ENCODE measurements at regions not wholly inside any gene's neighbourhood (a gene's known extent, or its start where the extent isn't known, plus 50 kb on each side); places are given as distances from the start of the nearest gene placed in this dataset.

- no peak for ATAC-seq
- peaks cover 59% of the 10 kb centered on the region for H3K4me1 Mint-ChIP-seq (ENCODE audit: low read depth)
- DNase-seq, result no peak
Observed at GRCh38 chr7:361680-362401, 71.9 kb downstream of the FOXL3 start.

GRCh38 chr7:362402-363096, 72.6 kb downstream of the FOXL3 start:
- H3K36me3 Mint-ChIP-seq (ENCODE audit: insufficient read depth), result no peaks in the 10 kb centered on the region
- peak overlapping the region; percentile 76 for H3K4me3 Mint-ChIP-seq
- H3K9me3 Mint-ChIP-seq, result peaks cover 4% of the 10 kb centered on the region
- no peak for DNase-seq
- no peaks in the 10 kb centered on the region for H3K27me3 Mint-ChIP-seq (ENCODE audit: low read depth)
- H3K4me1 Mint-ChIP-seq (ENCODE audit: low read depth), result peaks cover 63% of the 10 kb centered on the region
- peak; percentile 34 to 36 for ATAC-seq

More at GRCh38 chr7:361680-362401, 71.9 kb downstream of the FOXL3 start:
- Mint-ChIP-seq H3K4me3 (peak overlapping the region; percentile 76), H3K9me3 (peaks cover 4% of the 10 kb centered on the region), H3K36me3 (ENCODE audit: insufficient read depth) (no peaks in the 10 kb centered on the region), H3K27me3 (ENCODE audit: low read depth) (no peaks in the 10 kb centered on the region)

DNA sequence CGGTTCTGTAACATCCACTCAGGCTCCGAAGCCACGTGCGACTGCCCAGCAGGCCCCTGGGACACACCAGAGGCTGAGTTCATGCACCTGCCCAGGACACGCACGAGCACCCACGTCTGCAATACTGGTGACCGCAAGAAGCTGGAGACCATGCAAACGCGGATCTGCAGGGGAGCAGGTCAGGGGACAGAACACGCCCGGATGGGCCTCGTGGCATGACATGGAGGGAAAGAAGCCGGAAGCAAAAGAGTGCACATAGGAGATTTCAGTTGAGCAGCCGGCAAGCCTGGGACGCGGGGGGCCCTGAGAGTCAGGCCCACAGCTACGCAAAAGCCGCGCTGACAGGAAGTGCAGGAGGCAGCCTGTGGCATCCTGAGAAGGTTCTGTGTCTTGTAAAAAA, 73.7 kb downstream of the FOXL3 start:
- DNase-seq (no peak), ATAC-seq (no peak)
- H3K4me3 Mint-ChIP-seq, result no peak overlapping the region
- peaks cover 63% of the 10 kb centered on the region for H3K4me1 Mint-ChIP-seq (ENCODE audit: low read depth)
- H3K36me3 Mint-ChIP-seq (ENCODE audit: insufficient read depth), result no peaks in the 10 kb centered on the region
- H3K27me3 Mint-ChIP-seq (ENCODE audit: low read depth), result no peaks in the 10 kb centered on the region
- peaks cover 4% of the 10 kb centered on the region for H3K9me3 Mint-ChIP-seq

DNA sequence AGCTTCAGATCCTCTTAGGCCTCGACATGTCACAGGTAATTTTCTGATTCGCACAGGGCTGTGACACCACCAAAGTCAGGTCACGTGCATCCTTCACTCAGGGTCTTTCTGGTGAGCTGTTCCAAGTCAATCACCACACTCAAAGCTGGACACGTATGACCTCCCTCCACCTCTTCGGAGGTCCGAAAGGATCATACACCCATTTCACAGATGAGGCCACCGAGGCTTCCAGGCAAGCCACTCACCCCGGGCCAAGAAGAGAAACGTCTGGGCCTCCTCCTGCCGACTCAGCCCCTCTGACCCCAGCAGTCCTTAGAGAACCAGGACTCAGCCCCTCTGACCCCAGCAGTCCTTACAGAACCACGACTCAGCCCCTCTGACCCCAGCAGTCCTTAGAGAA, 74.6 kb downstream of the FOXL3 start:
- H3K9me3 Mint-ChIP-seq, result peaks cover 4% of the 10 kb centered on the region
- H3K36me3 Mint-ChIP-seq (ENCODE audit: insufficient read depth), result no peaks in the 10 kb centered on the region
- H3K4me3 Mint-ChIP-seq, result no peak overlapping the region
- H3K4me1 Mint-ChIP-seq (ENCODE audit: low read depth), result peaks cover 63% of the 10 kb centered on the region
- no peaks in the 10 kb centered on the region for H3K27me3 Mint-ChIP-seq (ENCODE audit: low read depth)
- DNase-seq (no peak), ATAC-seq (no peak)

DNA sequence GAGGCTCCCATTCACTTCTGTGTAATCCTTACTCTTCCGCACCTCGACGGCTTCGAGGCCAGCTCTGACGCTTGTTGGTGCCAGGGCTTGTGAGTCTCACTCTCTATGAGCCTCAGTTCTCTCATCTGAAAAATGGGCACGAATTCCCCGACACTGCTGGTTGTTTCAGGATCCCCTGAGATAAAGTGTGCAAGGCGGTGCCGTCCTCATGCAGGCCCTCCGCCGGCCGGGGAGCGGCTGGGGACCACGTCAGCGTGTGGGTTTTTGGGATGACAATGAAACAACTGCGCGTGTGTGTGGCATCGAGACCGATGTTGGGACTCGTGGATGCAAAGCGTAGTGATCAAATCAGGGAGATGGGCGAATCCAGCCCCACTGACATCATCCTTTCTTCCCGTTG, 75.6 kb downstream of the FOXL3 start:
- Mint-ChIP-seq H3K36me3 (ENCODE audit: insufficient read depth) (no peaks in the 10 kb centered on the region), H3K4me1 (ENCODE audit: low read depth) (peaks cover 57% of the 10 kb centered on the region), H3K27me3 (ENCODE audit: low read depth) (no peaks in the 10 kb centered on the region), H3K4me3 (no peak overlapping the region), H3K9me3 (peaks cover 4% of the 10 kb centered on the region)
- no peak for ATAC-seq
- DNase-seq, result no peak

DNA sequence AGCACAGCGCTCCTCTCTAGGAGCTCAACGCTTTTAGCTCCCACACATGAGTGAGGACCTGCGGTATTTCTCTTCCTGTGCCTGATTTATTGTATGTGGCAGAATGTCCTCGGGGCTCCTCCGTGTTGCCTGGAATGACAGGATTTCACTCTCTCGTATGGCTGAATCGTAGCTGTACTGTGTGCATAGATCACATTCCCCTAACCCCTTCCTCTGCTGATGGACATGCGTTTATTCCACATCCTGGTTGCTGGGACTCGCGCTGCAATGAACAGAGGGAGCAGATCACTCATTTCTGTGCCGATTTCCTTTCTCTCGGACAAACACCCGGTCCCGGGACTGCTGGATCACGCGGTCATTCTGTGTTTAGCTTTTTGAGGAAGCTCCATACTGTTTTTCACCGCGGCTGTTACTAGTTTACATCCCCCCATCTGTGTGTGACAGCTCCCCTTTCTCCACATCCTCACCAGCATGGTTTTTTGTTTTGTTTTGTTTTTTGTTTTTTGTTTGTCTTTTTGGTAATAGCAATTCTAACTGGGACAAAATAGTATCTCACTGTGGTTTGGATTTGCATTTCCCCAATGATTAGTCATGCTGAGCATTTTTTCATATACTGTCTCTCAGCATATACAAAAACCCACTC, 76.3 kb downstream of the FOXL3 start:
- ATAC-seq, result peak in 1 of 2 donors; percentile 18
- Mint-ChIP-seq H3K4me1 (ENCODE audit: low read depth) (peaks cover 53% of the 10 kb centered on the region), H3K4me3 (peak overlapping the region; percentile 58), H3K9me3 (peaks cover 4% of the 10 kb centered on the region), H3K36me3 (ENCODE audit: insufficient read depth) (no peaks in the 10 kb centered on the region), H3K27me3 (ENCODE audit: low read depth) (no peaks in the 10 kb centered on the region)
- DNase-seq, result no peak

DNA sequence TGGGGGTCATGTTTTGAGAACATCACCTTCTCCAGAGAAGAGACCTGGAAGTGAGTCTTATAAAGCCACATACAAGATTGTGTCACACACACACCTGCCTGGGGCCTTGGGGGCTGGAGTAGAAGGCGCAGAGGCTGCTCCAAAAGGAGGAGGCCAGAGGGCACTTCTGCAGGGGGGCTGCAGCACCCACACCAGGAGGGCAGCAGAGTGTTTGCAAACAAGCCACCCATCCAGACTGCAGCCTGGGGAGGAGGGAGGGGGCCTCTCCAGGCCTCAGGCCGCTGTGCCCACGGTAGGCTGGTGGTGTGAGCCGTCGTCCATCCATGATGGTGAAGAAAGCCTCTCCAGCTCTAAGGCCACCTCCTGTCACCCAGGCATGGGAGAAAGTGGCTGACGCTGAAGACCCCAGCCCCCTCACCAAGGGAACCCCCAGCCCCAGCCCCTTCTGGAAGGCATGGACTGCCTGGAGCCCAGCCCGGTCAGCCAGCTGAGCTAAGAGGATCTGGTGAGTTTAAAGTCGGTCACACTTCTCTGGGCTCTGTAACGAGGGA, 77.5 kb downstream of the FOXL3 start:
- Mint-ChIP-seq H3K27me3 (ENCODE audit: low read depth) (no peaks in the 10 kb centered on the region), H3K4me1 (ENCODE audit: low read depth) (peaks cover 45% of the 10 kb centered on the region), H3K4me3 (no peak overlapping the region), H3K36me3 (ENCODE audit: insufficient read depth) (no peaks in the 10 kb centered on the region), H3K9me3 (no peaks in the 10 kb centered on the region)
- no peak for ATAC-seq
- DNase-seq, result no peak

- Mint-ChIP-seq H3K36me3 (ENCODE audit: insufficient read depth) (no peaks in the 10 kb centered on the region), H3K4me3 (no peak overlapping the region), H3K4me1 (ENCODE audit: low read depth) (peaks cover 31% of the 10 kb centered on the region), H3K27me3 (ENCODE audit: low read depth) (no peaks in the 10 kb centered on the region), H3K9me3 (no peaks in the 10 kb centered on the region)
- no peak for ATAC-seq
- DNase-seq, result no peak
Observed at GRCh38 chr7:368651-369475, 78.9 kb downstream of the FOXL3 start.

GRCh38 chr7:369476-370258, 79.7 kb downstream of the FOXL3 start:
- H3K27me3 Mint-ChIP-seq (ENCODE audit: low read depth), result no peaks in the 10 kb centered on the region
- no peak overlapping the region for H3K4me3 Mint-ChIP-seq
- no peak for ATAC-seq
- H3K4me1 Mint-ChIP-seq (ENCODE audit: low read depth), result peaks cover 23% of the 10 kb centered on the region
- H3K36me3 Mint-ChIP-seq (ENCODE audit: insufficient read depth), result no peaks in the 10 kb centered on the region
- peak; percentile 3 for DNase-seq
- H3K9me3 Mint-ChIP-seq, result no peaks in the 10 kb centered on the region

- Mint-ChIP-seq H3K4me3 (no peak overlapping the region), H3K36me3 (ENCODE audit: insufficient read depth) (no peaks in the 10 kb centered on the region), H3K9me3 (no peaks in the 10 kb centered on the region), H3K4me1 (ENCODE audit: low read depth) (peaks cover 20% of the 10 kb centered on the region), H3K27me3 (ENCODE audit: low read depth) (no peaks in the 10 kb centered on the region)
- no peak for DNase-seq
- ATAC-seq, result no peak
Observed at GRCh38 chr7:370259-370625, 80.3 kb downstream of the FOXL3 start.

DNA sequence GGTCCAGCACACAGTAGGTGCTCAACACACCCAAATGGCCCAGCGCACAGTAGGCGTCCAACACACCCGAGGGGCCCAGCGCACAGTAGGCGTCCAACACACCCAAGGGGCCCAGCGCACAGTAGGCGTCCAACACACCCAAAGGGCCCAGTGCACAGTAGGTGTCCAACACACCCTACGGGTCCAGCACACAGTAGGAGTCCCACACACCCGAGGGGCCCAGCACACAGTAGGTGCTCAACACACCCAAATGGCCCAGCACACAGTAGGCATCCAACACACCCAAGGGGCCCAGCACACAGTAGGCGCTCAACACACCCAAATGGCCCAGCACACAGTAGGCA, 80.8 kb downstream of the FOXL3 start:
- ATAC-seq (no peak), DNase-seq (no peak)
- no peaks in the 10 kb centered on the region for H3K27me3 Mint-ChIP-seq (ENCODE audit: low read depth)
- no peaks in the 10 kb centered on the region for H3K9me3 Mint-ChIP-seq
- H3K4me3 Mint-ChIP-seq, result no peak overlapping the region
- no peaks in the 10 kb centered on the region for H3K36me3 Mint-ChIP-seq (ENCODE audit: insufficient read depth)
- peaks cover 15% of the 10 kb centered on the region for H3K4me1 Mint-ChIP-seq (ENCODE audit: low read depth)

- H3K27me3 Mint-ChIP-seq (ENCODE audit: low read depth), result no peaks in the 10 kb centered on the region
- no peak for ATAC-seq
- peaks cover 10% of the 10 kb centered on the region for H3K4me1 Mint-ChIP-seq (ENCODE audit: low read depth)
- no peak for DNase-seq
- H3K9me3 Mint-ChIP-seq, result no peaks in the 10 kb centered on the region
- H3K4me3 Mint-ChIP-seq, result no peak overlapping the region
- H3K36me3 Mint-ChIP-seq (ENCODE audit: insufficient read depth), result no peaks in the 10 kb centered on the region
Observed at GRCh38 chr7:371119-371778, 81.3 kb downstream of the FOXL3 start.
